Liver (tissue), 8 donors: ENCODE measurements at regions not wholly inside any gene's neighbourhood (a gene's known extent, or its start where the extent isn't known, plus 50 kb on each side); places are given as distances from the start of the nearest gene placed in this dataset.

Experiments
- DNase-seq: peaks from one replicate; pipeline ENCODE4 v3.0.0-alpha.2; 2017; ENCODE audit warnings: low spot score
- H3K27ac ChIP-seq, 2 donors: one replicate each; pipeline ENCODE4 v1.7.0; 2013; ENCODE audit warnings: inconsistent platforms in 2 of 2, low read length in 2 of 2, control low read depth in 1 of 2, low read depth in 1 of 2, mild to moderate bottlenecking in 1 of 2
- H3K27me3 ChIP-seq, 4 donors: one replicate each; pipeline versions ENCODE4 v1.6.1 to v1.7.0; 2013; ENCODE audit warnings: low read length in 3 of 4, inconsistent platforms in 1 of 4, mild to moderate bottlenecking in 1 of 4, moderate library complexity in 1 of 4; ENCODE audit not compliant: control insufficient read depth in 4 of 4, insufficient read depth in 4 of 4
- H3K36me3 ChIP-seq, 4 donors: one replicate each; pipeline versions ENCODE4 v1.6.1 to v1.7.0; 2013; ENCODE audit warnings: low read length in 3 of 4, mild to moderate bottlenecking in 3 of 4, low read depth in 1 of 4, moderate library complexity in 1 of 4; ENCODE audit not compliant: control insufficient read depth in 4 of 4, insufficient read depth in 3 of 4
- H3K4me1 ChIP-seq, 4 donors: one replicate each; pipeline versions ENCODE4 v1.6.1 to v1.7.0; 2013; ENCODE audit warnings: low read length in 3 of 4, mild to moderate bottlenecking in 3 of 4, moderate library complexity in 1 of 4; ENCODE audit not compliant: control insufficient read depth in 4 of 4, insufficient read depth in 4 of 4
- H3K4me3 ChIP-seq, 3 donors: one replicate each; pipeline versions ENCODE4 v1.6.1 to v1.7.0; 2013; ENCODE audit warnings: low read length in 3 of 3, control low read depth in 1 of 3, low read depth in 1 of 3, mild to moderate bottlenecking in 1 of 3
- H3K9ac ChIP-seq, 2 donors: one replicate each; pipeline ENCODE4 v1.7.0; 2013; ENCODE audit warnings: low read length in 2 of 2, mild to moderate bottlenecking in 2 of 2, moderate library complexity in 2 of 2, control low read depth in 1 of 2, low read depth in 1 of 2
- H3K9me3 ChIP-seq, 4 donors: one replicate each; pipeline versions ENCODE4 v1.6.1 to v1.7.0; 2013; ENCODE audit warnings: low read length in 3 of 4; ENCODE audit not compliant: control insufficient read depth in 4 of 4
- CTCF ChIP-seq: fragments of 150-350 bp; IDR thresholded peaks from 2 replicates; pipeline ENCODE4 v1.5.1; 2017; ENCODE audit warnings: improper control_type of control experiment, low read depth, low read length; ENCODE audit not compliant: missing input control
- EGR1 ChIP-seq, 2 donors: IDR thresholded peaks; 2 replicates each; pipeline ENCODE4 v1.6.1; 2016 to 2018; ENCODE audit warnings: antibody characterized with exemption in 2 of 2, low read depth in 2 of 2
- FOXA1 ChIP-seq: IDR thresholded peaks from 2 replicates; pipeline ENCODE4 v1.6.1; 2016; ENCODE audit warnings: antibody characterized with exemption
- FOXA2 ChIP-seq: IDR thresholded peaks from 2 replicates; pipeline ENCODE4 v1.6.1; 2016; ENCODE audit warnings: antibody characterized with exemption
- HNF4A ChIP-seq, 2 donors: conservative IDR thresholded peaks; 2 replicates each; pipeline ENCODE4 v1.6.1; 2016; ENCODE audit warnings: antibody characterized with exemption in 2 of 2, mild to moderate bottlenecking in 2 of 2
- HNF4G ChIP-seq: IDR thresholded peaks from 2 replicates; pipeline ENCODE4 v1.6.1; 2016; ENCODE audit warnings: antibody characterized with exemption
- JUND ChIP-seq, 2 donors: IDR thresholded peaks; 2 replicates each; pipeline ENCODE4 v1.6.1; 2016; ENCODE audit warnings: antibody characterized with exemption in 2 of 2
- MAX ChIP-seq: IDR thresholded peaks from 2 replicates; pipeline ENCODE4 v1.6.1; 2016; ENCODE audit warnings: antibody characterized with exemption
- NR2F2 ChIP-seq: IDR thresholded peaks from 2 replicates; pipeline ENCODE4 v1.6.1; 2016; ENCODE audit warnings: antibody characterized with exemption
- RAD21 ChIP-seq, 2 donors: IDR thresholded peaks; 2 replicates each; pipeline ENCODE4 v1.6.1; 2016; ENCODE audit warnings: antibody characterized with exemption in 2 of 2, mild to moderate bottlenecking in 2 of 2
- RXRA ChIP-seq, 2 donors: IDR thresholded peaks; 2 replicates each; pipeline ENCODE4 v1.6.1; 2017 to 2018; ENCODE audit warnings: antibody characterized with exemption in 2 of 2, mild to moderate bottlenecking in 1 of 2
- SP1 ChIP-seq: IDR thresholded peaks from 2 replicates; pipeline ENCODE4 v1.6.1; 2018; ENCODE audit warnings: antibody characterized with exemption, mild to moderate bottlenecking
- TAF1 ChIP-seq: conservative IDR thresholded peaks from 2 replicates; pipeline ENCODE4 v1.6.1; 2016; ENCODE audit warnings: antibody characterized with exemption, mild to moderate bottlenecking
- YY1 ChIP-seq: IDR thresholded peaks from 2 replicates; pipeline ENCODE4 v1.6.1; 2016; ENCODE audit warnings: antibody characterized with exemption, mild to moderate bottlenecking
- ZBTB33 ChIP-seq: IDR thresholded peaks from 2 replicates; pipeline ENCODE4 v1.6.1; 2016; ENCODE audit warnings: antibody characterized with exemption
- WGBS: extraction: QIAGEN DNeasy Blood & Tissue Kit; methylation state at CpG from one replicate; pipeline ENCODE4 v1.1.7; 2013; 5-methylcytosine and 5-hydroxymethylcytosine counted together
- TF ChIP-seq, protein P1 (sequence below): IDR thresholded peaks from 2 replicates; pipeline ENCODE4 v1.6.1; 2016; ENCODE audit warnings: antibody characterized with exemption, mild to moderate bottlenecking
- donor health status: healthy.
- donor health status: healthy.
- donor health status: healthy.
- donor health status: healthy.
- donor health status: healthy.

DNA sequence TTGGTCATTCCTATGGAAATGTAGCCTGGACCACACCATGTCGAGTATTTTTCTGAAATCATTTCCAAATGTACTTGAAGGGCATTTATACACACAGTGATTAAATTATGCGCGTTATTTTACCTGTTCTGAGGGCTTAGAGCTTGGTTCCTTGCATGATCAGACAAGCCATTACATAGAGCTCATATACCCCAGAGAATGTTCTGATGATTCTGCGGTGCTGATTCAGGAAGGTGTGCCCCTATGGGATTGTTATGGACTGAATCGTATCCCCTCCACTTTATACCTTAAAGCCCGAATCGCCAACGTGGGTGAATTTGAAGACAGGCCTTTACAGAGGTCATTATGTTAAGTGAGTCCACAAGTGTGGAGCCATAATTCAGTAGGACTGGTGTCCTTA, 848.9 kb downstream of the TRIML1 start:
- no peak for TF ChIP-seq EGR1 (IDR thresholded peaks at IDR 0.05; ENCODE audit: low read depth in 2 of 2)
- no peak for TF ChIP-seq TAF1
- TF ChIP-seq NR2F2, result no peak
- TF ChIP-seq FOXA2, result no peak
- no peak for TF ChIP-seq HNF4G
- TF ChIP-seq, protein P1, sequence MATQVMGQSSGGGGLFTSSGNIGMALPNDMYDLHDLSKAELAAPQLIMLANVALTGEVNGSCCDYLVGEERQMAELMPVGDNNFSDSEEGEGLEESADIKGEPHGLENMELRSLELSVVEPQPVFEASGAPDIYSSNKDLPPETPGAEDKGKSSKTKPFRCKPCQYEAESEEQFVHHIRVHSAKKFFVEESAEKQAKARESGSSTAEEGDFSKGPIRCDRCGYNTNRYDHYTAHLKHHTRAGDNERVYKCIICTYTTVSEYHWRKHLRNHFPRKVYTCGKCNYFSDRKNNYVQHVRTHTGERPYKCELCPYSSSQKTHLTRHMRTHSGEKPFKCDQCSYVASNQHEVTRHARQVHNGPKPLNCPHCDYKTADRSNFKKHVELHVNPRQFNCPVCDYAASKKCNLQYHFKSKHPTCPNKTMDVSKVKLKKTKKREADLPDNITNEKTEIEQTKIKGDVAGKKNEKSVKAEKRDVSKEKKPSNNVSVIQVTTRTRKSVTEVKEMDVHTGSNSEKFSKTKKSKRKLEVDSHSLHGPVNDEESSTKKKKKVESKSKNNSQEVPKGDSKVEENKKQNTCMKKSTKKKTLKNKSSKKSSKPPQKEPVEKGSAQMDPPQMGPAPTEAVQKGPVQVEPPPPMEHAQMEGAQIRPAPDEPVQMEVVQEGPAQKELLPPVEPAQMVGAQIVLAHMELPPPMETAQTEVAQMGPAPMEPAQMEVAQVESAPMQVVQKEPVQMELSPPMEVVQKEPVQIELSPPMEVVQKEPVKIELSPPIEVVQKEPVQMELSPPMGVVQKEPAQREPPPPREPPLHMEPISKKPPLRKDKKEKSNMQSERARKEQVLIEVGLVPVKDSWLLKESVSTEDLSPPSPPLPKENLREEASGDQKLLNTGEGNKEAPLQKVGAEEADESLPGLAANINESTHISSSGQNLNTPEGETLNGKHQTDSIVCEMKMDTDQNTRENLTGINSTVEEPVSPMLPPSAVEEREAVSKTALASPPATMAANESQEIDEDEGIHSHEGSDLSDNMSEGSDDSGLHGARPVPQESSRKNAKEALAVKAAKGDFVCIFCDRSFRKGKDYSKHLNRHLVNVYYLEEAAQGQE, result no peak
- TF ChIP-seq SP1, result no peak
- no peak for TF ChIP-seq RAD21 (IDR thresholded peaks at IDR 0.05)
- no peak for TF ChIP-seq RXRA (IDR thresholded peaks at IDR 0.05)
- TF ChIP-seq HNF4A (conservative IDR thresholded peaks at IDR 0.05), result no peak
- no peak for TF ChIP-seq CTCF
- TF ChIP-seq YY1, result no peak
- no peak for TF ChIP-seq ZBTB33
- no peak for TF ChIP-seq JUND (IDR thresholded peaks at IDR 0.05)
- TF ChIP-seq MAX, result no peak
- H3K9me3 ChIP-seq, result peaks cover 0 to 7% (median 0%) of the 10 kb centered on the region in 4 donors
- no peaks in the 10 kb centered on the region for H3K36me3 ChIP-seq
- no peaks in the 10 kb centered on the region for H3K27me3 ChIP-seq
- no peak for DNase-seq
- no peak overlapping the region for H3K9ac ChIP-seq
- no peak overlapping the region for H3K27ac ChIP-seq
- no peaks in the 10 kb centered on the region for H3K4me1 ChIP-seq
- 83% methylated on average over 8 of the region's 8 CpGs for WGBS
- H3K4me3 ChIP-seq, result no peak overlapping the region

- H3K27ac ChIP-seq, result no peak overlapping the region
- no peaks in the 10 kb centered on the region for H3K27me3 ChIP-seq
- H3K9ac ChIP-seq, result no peak overlapping the region
- 59% methylated on average over 3 of the region's 3 CpGs for WGBS
- no peak for DNase-seq
- no peaks in the 10 kb centered on the region for H3K36me3 ChIP-seq
- no peaks in the 10 kb centered on the region for H3K4me1 ChIP-seq
- no peak overlapping the region for H3K4me3 ChIP-seq
- peaks cover 0 to 7% (median 0%) of the 10 kb centered on the region in 4 donors for H3K9me3 ChIP-seq
- no peak for TF ChIP-seq MAX
- TF ChIP-seq JUND (IDR thresholded peaks at IDR 0.05), result no peak
- TF ChIP-seq ZBTB33, result no peak
- TF ChIP-seq RAD21 (IDR thresholded peaks at IDR 0.05), result no peak
- no peak for TF ChIP-seq FOXA2
- TF ChIP-seq SP1, result no peak
- no peak for TF ChIP-seq TAF1
- no peak for TF ChIP-seq CTCF
- no peak for TF ChIP-seq HNF4A (conservative IDR thresholded peaks at IDR 0.05)
- no peak for TF ChIP-seq NR2F2
- TF ChIP-seq RXRA (IDR thresholded peaks at IDR 0.05), result no peak
- no peak for TF ChIP-seq FOXA1
Observed at GRCh38 chr4:188989371-188989770, 850.1 kb downstream of the TRIML1 start.
